GM18508 (cell line): ENCODE measurements at regions not wholly inside any gene's neighbourhood (a gene's known extent, or its start where the extent isn't known, plus 50 kb on each side); places are given as distances from the start of the nearest gene placed in this dataset.

Source experiments
- ATAC-seq: cut with Tn5 transposase; IDR thresholded peaks from one replicate; pipeline ENCODE4 v1.9.1; 2021; ENCODE audit warnings: moderate number of reproducible peaks; ENCODE audit not compliant: insufficient read depth, unreplicated experiment

DNA sequence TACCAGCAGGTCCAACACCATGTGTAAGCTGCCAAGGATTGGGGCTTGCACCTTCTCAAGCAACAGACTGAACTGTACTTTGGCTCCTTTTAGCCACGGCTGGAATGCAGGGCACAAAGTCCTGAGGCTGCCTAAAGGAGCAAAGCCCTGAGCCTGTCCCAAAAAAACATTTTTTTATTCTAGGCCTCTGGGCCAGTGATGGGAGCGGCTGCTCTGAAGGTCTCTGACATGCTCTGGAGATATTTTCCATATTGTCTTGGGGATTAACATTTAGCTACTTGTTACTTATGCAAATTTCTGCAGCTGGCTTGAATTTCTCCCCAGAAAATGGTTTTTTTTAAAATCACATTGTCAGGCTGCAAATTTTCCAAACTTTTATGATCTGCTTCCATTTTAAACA lies 885.3 kb downstream of the GLUD2 start:
- ATAC-seq = no peak

GRCh38 chrX:121949041-121949760 lies 901.8 kb downstream of the GLUD2 start:
- ATAC-seq = no peak

- no peak for ATAC-seq
Measured at GRCh38 chrX:121958886-121959285, 911.5 kb downstream of the GLUD2 start.

GRCh38 chrX:121975671-121976070 lies 928.3 kb downstream of the GLUD2 start:
- no peak for ATAC-seq

- ATAC-seq = no peak
Measured at GRCh38 chrX:121987163-121987562, 939.8 kb downstream of the GLUD2 start.

DNA sequence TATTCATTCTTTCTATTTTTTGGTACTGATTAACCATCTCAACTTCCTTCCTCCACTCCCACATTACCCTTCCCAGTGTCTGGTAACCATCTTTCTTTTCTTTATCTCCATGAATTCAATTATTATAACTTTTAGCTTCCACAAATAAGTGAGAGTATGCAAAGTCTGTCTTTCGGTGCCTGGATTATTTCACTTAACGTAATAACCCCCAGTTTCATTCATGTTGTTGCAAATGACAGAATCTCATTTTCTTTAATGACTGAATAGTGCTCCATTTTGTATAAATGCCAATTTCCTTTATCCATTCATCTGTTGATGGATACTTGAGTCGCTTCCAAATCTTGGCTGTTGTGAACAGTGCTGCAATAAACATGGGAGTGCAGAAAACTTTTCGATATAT lies 940.4 kb downstream of the GLUD2 start:
- no peak for ATAC-seq

- no peak for ATAC-seq
Measured at GRCh38 chrX:122004127-122004526, 956.7 kb downstream of the GLUD2 start.

GRCh38 chrX:122026665-122027064 lies 979.3 kb downstream of the GLUD2 start:
- no peak for ATAC-seq

GRCh38 chrX:122046226-122046625 lies 998.8 kb downstream of the GLUD2 start:
- ATAC-seq = no peak

DNA sequence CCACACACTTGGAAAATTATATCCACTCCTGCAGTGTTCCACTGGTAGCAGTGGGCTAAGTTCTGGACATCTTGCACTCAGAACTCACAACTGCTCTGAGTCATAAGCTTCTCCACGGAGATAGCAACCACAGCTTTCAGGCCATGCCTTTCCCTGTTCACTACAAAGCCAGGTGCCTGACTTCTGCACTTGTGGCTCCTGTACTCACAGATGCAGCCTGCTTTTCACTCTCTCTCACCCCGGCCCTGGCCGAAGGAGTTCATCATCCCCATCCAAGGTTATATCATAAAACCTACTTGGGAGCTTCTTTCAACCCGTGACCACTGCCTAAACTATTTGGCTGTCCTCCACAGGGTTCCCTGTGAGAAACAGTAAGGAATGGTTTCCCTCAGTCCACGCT lies 999.4 kb downstream of the GLUD2 start:
- ATAC-seq = no peak

- no peak for ATAC-seq
Measured at GRCh38 chrX:122047261-122047660, 999.9 kb downstream of the GLUD2 start.

GRCh38 chrX:122055460-122055859 lies 1008.0 kb downstream of the GLUD2 start:
- no peak for ATAC-seq

DNA sequence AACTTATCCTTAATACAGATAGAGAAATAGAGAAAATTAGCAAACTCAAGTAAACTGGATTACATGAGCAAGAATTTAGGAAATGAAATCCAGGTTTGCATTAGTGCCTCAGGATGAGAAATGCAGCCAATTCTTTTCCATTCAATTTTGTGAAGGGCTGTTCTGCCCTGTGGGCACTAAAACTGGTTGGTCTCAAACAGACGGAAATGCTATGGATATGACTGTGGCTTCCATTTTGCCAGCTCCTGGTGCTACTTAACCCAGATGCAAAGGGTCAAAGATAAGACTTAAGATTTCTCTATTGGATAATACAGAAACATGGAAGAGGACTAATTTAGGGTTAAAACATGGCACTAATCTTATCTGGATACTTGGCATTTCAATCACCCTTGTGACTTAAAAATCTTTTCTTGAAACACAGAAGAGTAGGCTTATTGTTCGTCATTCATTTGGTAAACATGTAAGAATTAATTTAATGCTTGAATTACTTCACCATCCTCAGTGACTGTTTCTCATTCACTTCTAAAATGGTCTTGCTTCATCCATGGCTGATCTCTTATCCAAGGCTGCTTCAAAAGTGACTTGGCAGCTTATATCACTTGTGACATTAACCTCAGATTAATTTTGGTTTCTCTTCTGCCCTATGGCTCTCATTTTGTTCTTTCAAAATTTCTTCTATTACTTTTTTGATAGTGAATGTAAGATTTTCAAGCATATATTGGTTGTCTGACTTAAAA lies 1008.7 kb downstream of the GLUD2 start:
- ATAC-seq = no peak

DNA sequence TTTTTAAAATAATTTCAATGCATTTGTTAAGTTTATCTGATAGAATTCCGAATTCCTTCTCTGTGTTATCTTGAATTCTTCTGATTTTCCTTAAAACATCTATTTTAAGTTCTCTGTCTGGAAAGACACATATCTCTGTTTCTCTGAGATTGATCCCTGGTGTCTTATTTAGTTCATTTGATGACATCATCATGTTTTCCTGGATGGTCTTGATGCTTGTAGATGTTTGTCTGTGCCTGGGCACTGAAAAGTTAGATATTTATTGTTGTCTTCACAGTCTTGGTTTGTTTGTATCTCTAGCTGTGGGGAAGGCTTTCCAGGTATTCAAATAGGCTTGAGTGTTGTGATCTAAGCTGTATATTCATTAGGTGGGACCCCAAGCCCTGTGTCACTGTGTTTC lies 1028.8 kb downstream of the GLUD2 start:
- ATAC-seq = no peak

- no peak for ATAC-seq
Measured at GRCh38 chrX:122078079-122078478, 1030.7 kb downstream of the GLUD2 start.

- no peak for ATAC-seq
Measured at GRCh38 chrX:122087341-122087740, 1039.9 kb downstream of the GLUD2 start.

DNA sequence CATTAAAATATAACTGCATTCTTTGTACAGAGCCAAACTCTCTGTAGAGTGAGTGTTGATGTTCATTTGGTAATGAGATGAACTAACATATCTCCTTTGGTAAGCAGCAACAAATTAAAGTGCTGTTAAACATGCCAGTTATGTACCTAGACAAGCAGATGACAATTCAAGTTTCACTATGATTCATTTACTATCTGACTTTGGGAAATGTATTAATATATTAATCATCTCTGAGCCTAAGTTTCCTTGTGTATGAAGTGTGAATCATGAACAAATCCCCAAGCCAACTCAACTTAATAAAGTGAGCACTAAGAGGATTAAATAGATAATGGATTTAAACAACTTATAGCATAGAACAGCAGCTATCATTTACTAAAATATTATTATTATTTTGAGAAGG lies 1044.2 kb downstream of the GLUD2 start:
- no peak for ATAC-seq

DNA sequence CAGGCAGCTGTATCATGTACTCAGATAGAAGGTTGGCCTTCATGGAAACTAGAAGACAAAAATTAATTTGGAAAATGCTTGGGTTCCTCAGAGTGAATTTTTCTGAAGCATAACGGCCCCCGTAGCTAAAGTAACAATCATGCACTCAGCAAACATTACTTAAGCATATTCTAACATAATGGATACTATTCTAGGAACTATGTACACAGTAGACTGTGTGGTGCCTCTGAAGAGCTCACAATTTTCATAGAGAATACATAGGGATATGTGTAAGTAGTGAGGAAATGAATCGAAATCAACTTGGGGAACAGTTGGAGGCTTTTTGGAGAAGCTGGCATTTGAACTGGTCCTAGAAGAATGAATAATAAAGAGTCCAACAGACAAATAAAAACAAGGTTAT lies 1045.0 kb downstream of the GLUD2 start:
- ATAC-seq = no peak

GRCh38 chrX:122092978-122093377 lies 1045.6 kb downstream of the GLUD2 start:
- no peak for ATAC-seq

DNA sequence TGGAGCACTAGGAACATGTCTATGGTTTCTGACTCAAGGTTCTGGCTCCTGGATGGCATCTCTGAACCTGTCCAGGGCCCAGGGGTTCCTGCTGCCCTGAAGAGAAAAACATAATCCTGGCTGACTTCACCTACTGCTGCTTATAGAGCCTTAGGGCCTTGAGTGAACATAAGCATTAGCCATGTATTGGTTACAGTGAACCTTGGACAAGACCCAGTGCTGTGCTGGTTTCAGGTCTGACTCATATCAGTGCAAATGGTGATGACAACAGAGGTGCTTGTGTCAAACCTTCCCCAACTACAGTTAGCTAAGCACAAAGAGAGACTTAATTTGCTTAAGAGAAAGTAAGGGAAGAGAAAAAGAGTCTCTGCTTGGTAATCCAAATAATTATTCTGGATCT lies 1047.2 kb downstream of the GLUD2 start:
- no peak for ATAC-seq

DNA sequence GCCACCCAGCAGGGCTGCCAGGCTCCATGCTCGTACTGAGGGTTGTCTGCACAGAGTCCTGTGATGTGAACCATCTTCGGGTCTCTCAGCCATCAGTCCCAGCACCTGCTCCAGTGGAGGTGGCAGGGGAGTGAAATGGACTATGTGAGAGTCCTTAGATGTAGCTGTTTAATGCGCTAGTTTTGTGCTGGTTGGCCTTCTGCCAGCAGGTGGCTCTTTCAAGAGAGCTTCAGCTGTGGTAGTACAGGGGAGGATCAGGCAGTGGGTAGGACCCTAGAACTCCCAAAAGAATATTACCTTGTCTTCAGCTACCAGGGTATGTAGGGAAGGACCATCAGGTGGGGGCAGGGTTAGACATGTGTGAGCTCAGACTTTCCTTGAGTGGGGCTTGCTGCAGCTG lies 1066.0 kb downstream of the GLUD2 start:
- ATAC-seq = no peak

- ATAC-seq = no peak
Measured at GRCh38 chrX:122113896-122114295, 1066.5 kb downstream of the GLUD2 start.
